Liver (tissue), 7 donors: ENCODE measurements at regions not wholly inside any gene's neighbourhood (a gene's known extent, or its start where the extent isn't known, plus 50 kb on each side); places are given as distances from the start of the nearest gene placed in this dataset.

Experiments
- DNase-seq: peaks from one replicate; pipeline ENCODE4 v3.0.0-alpha.2; 2017; ENCODE audit warnings: low spot score
- H3K27ac ChIP-seq, 2 donors: one replicate each; pipeline ENCODE4 v1.7.0; 2013; ENCODE audit warnings: inconsistent platforms in 2 of 2, low read length in 2 of 2, control low read depth in 1 of 2, low read depth in 1 of 2, mild to moderate bottlenecking in 1 of 2
- H3K27me3 ChIP-seq, 4 donors: one replicate each; pipeline versions ENCODE4 v1.6.1 to v1.7.0; 2013; ENCODE audit warnings: low read length in 3 of 4, inconsistent platforms in 1 of 4, mild to moderate bottlenecking in 1 of 4, moderate library complexity in 1 of 4; ENCODE audit not compliant: control insufficient read depth in 4 of 4, insufficient read depth in 4 of 4
- H3K36me3 ChIP-seq, 4 donors: one replicate each; pipeline versions ENCODE4 v1.6.1 to v1.7.0; 2013; ENCODE audit warnings: low read length in 3 of 4, mild to moderate bottlenecking in 3 of 4, low read depth in 1 of 4, moderate library complexity in 1 of 4; ENCODE audit not compliant: control insufficient read depth in 4 of 4, insufficient read depth in 3 of 4
- H3K4me1 ChIP-seq, 4 donors: one replicate each; pipeline versions ENCODE4 v1.6.1 to v1.7.0; 2013; ENCODE audit warnings: low read length in 3 of 4, mild to moderate bottlenecking in 3 of 4, moderate library complexity in 1 of 4; ENCODE audit not compliant: control insufficient read depth in 4 of 4, insufficient read depth in 4 of 4
- H3K4me3 ChIP-seq, 3 donors: one replicate each; pipeline versions ENCODE4 v1.6.1 to v1.7.0; 2013; ENCODE audit warnings: low read length in 3 of 3, control low read depth in 1 of 3, low read depth in 1 of 3, mild to moderate bottlenecking in 1 of 3
- H3K9ac ChIP-seq, 2 donors: one replicate each; pipeline ENCODE4 v1.7.0; 2013; ENCODE audit warnings: low read length in 2 of 2, mild to moderate bottlenecking in 2 of 2, moderate library complexity in 2 of 2, control low read depth in 1 of 2, low read depth in 1 of 2
- H3K9me3 ChIP-seq, 4 donors: one replicate each; pipeline versions ENCODE4 v1.6.1 to v1.7.0; 2013; ENCODE audit warnings: low read length in 3 of 4; ENCODE audit not compliant: control insufficient read depth in 4 of 4
- ATF3 ChIP-seq: IDR thresholded peaks from 2 replicates; pipeline ENCODE4 v1.6.1; 2016; ENCODE audit warnings: antibody characterized with exemption
- EGR1 ChIP-seq, 2 donors: IDR thresholded peaks; 2 replicates each; pipeline ENCODE4 v1.6.1; 2016 to 2018; ENCODE audit warnings: antibody characterized with exemption in 2 of 2, low read depth in 2 of 2
- FOXA1 ChIP-seq: IDR thresholded peaks from 2 replicates; pipeline ENCODE4 v1.6.1; 2016; ENCODE audit warnings: antibody characterized with exemption
- FOXA2 ChIP-seq: IDR thresholded peaks from 2 replicates; pipeline ENCODE4 v1.6.1; 2016; ENCODE audit warnings: antibody characterized with exemption
- GABPA ChIP-seq, 2 donors: IDR thresholded peaks in 1 of 2; conservative IDR thresholded peaks in 1 of 2; 2 replicates each; pipeline ENCODE4 v1.6.1; 2016; ENCODE audit warnings: antibody characterized with exemption in 2 of 2, mild to moderate bottlenecking in 1 of 2, moderate library complexity in 1 of 2
- HNF4A ChIP-seq, 2 donors: conservative IDR thresholded peaks; 2 replicates each; pipeline ENCODE4 v1.6.1; 2016; ENCODE audit warnings: antibody characterized with exemption in 2 of 2, mild to moderate bottlenecking in 2 of 2
- HNF4G ChIP-seq: IDR thresholded peaks from 2 replicates; pipeline ENCODE4 v1.6.1; 2016; ENCODE audit warnings: antibody characterized with exemption
- JUND ChIP-seq, 2 donors: IDR thresholded peaks; 2 replicates each; pipeline ENCODE4 v1.6.1; 2016; ENCODE audit warnings: antibody characterized with exemption in 2 of 2
- MAX ChIP-seq: IDR thresholded peaks from 2 replicates; pipeline ENCODE4 v1.6.1; 2016; ENCODE audit warnings: antibody characterized with exemption
- NR2F2 ChIP-seq: IDR thresholded peaks from 2 replicates; pipeline ENCODE4 v1.6.1; 2016; ENCODE audit warnings: antibody characterized with exemption
- REST ChIP-seq: IDR thresholded peaks from 2 replicates; pipeline ENCODE4 v1.6.1; 2016; ENCODE audit warnings: antibody characterized with exemption, mild to moderate bottlenecking
- RXRA ChIP-seq, 2 donors: IDR thresholded peaks; 2 replicates each; pipeline ENCODE4 v1.6.1; 2017 to 2018; ENCODE audit warnings: antibody characterized with exemption in 2 of 2, mild to moderate bottlenecking in 1 of 2
- SP1 ChIP-seq: IDR thresholded peaks from 2 replicates; pipeline ENCODE4 v1.6.1; 2018; ENCODE audit warnings: antibody characterized with exemption, mild to moderate bottlenecking
- TAF1 ChIP-seq: conservative IDR thresholded peaks from 2 replicates; pipeline ENCODE4 v1.6.1; 2016; ENCODE audit warnings: antibody characterized with exemption, mild to moderate bottlenecking
- YY1 ChIP-seq: IDR thresholded peaks from 2 replicates; pipeline ENCODE4 v1.6.1; 2016; ENCODE audit warnings: antibody characterized with exemption, mild to moderate bottlenecking
- ZBTB33 ChIP-seq: IDR thresholded peaks from 2 replicates; pipeline ENCODE4 v1.6.1; 2016; ENCODE audit warnings: antibody characterized with exemption
- whole genome bisulfite sequencing: extraction: QIAGEN DNeasy Blood & Tissue Kit; methylation state at CpG from one replicate; pipeline ENCODE4 v1.1.7; 2013; 5-methylcytosine and 5-hydroxymethylcytosine counted together
- donor health status: healthy.
- donor health status: healthy.
- donor health status: healthy.
- donor health status: healthy.

GRCh38 chr16:64150193-64150592, 971.7 kb downstream of the CDH11 start (continued):
- TF ChIP-seq MAX: no peak
- TF ChIP-seq EGR1 (IDR thresholded peaks at IDR 0.05; ENCODE audit: low read depth in 2 of 2): no peak
- no peak for TF ChIP-seq FOXA2
- no peak for TF ChIP-seq NR2F2
- TF ChIP-seq HNF4G: no peak
- TF ChIP-seq YY1: no peak
- TF ChIP-seq RXRA (IDR thresholded peaks at IDR 0.05): no peak
- no peak for TF ChIP-seq ATF3
- TF ChIP-seq TAF1: no peak
- TF ChIP-seq JUND (IDR thresholded peaks at IDR 0.05): no peak
- no peak for TF ChIP-seq SP1

GRCh38 chr16:64149756-64150155, 972.1 kb downstream of the CDH11 start:
- no peaks in the 10 kb centered on the region for H3K4me1 ChIP-seq
- no peaks in the 10 kb centered on the region for H3K27me3 ChIP-seq
- H3K9ac ChIP-seq: no peak overlapping the region
- H3K9me3 ChIP-seq: no peaks in the 10 kb centered on the region
- no peaks in the 10 kb centered on the region for H3K36me3 ChIP-seq
- no peak overlapping the region for H3K4me3 ChIP-seq
- no peak for TF ChIP-seq FOXA1
- TF ChIP-seq MAX: no peak
- no peak for TF ChIP-seq FOXA2
- no peak for TF ChIP-seq SP1
- TF ChIP-seq YY1: no peak
- no peak for TF ChIP-seq GABPA (IDR thresholded peaks at IDR 0.05 in 1 of 2, conservative IDR thresholded peaks at IDR 0.05 in 1 of 2)
- TF ChIP-seq HNF4A (conservative IDR thresholded peaks at IDR 0.05): no peak
- no peak for TF ChIP-seq ZBTB33
- TF ChIP-seq REST: no peak
- H3K27ac ChIP-seq: no peak overlapping the region
- no peak for DNase-seq
- WGBS: 70% methylated on average over 2 of the region's 2 CpGs

- Histone ChIP-seq H3K36me3 (no peaks in the 10 kb centered on the region), H3K27me3 (no peaks in the 10 kb centered on the region), H3K27ac (no peak overlapping the region), H3K4me3 (no peak overlapping the region), H3K4me1 (no peaks in the 10 kb centered on the region), H3K9me3 (no peaks in the 10 kb centered on the region), H3K9ac (no peak overlapping the region)
- TF ChIP-seq HNF4A (conservative IDR thresholded peaks at IDR 0.05) (no peak), MAX (no peak), NR2F2 (no peak), TAF1 (no peak)
- WGBS: 84% methylated on average over 1 of the region's 1 CpG
- DNase-seq: no peak
Measured at GRCh38 chr16:64148356-64148755, 973.5 kb downstream of the CDH11 start.
